ENCODE measurements at regions not wholly inside any gene's neighbourhood (a gene's known extent, or its start where the extent isn't known, plus 50 kb on each side); places are given as distances from the start of the nearest gene placed in this dataset.

GRCh38 chr21:25465263-25465662 is 142.0 kb downstream of the MRPL39 start:
- TF ChIP-seq RAD21 (IDR thresholded peaks at IDR 0.05; ENCODE audit: low read depth) (no peak), TCF12 (IDR thresholded peaks at IDR 0.05; ENCODE audit: low read depth) (no peak), USF1 (IDR thresholded peaks at IDR 0.05) (no peak), EP300 (IDR thresholded peaks at IDR 0.05; ENCODE audit: borderline replicate concordance) (no peak), FOXM1 (IDR thresholded peaks at IDR 0.05; ENCODE audit: borderline replicate concordance, low read depth) (no peak), REST (IDR thresholded peaks at IDR 0.05; ENCODE audit: low read depth) (no peak), EGR1 (IDR thresholded peaks at IDR 0.05) (no peak), CEBPB (IDR thresholded peaks at IDR 0.05) (no peak), YY1 (IDR thresholded peaks at IDR 0.05; ENCODE audit: low read depth) (no peak), TEAD4 (IDR thresholded peaks at IDR 0.05) (no peak), TAF1 (IDR thresholded peaks at IDR 0.05; ENCODE audit: low read depth) (no peak), ZBTB7A (IDR thresholded peaks at IDR 0.05; ENCODE audit: low read depth) (no peak), MAX (IDR thresholded peaks at IDR 0.05) (no peak), CREB1 (IDR thresholded peaks at IDR 0.05; ENCODE audit: low read depth) (no peak), NFIC (IDR thresholded peaks at IDR 0.05) (no peak)

GRCh38 chr21:25464275-25464674 is 143.0 kb downstream of the MRPL39 start:
- TF ChIP-seq USF1 (IDR thresholded peaks at IDR 0.05) (no peak), EGR1 (IDR thresholded peaks at IDR 0.05) (no peak), TCF12 (IDR thresholded peaks at IDR 0.05; ENCODE audit: low read depth) (no peak), TEAD4 (IDR thresholded peaks at IDR 0.05) (no peak), FOXM1 (IDR thresholded peaks at IDR 0.05; ENCODE audit: borderline replicate concordance, low read depth) (no peak), ZBTB7A (IDR thresholded peaks at IDR 0.05; ENCODE audit: low read depth) (no peak), CEBPB (IDR thresholded peaks at IDR 0.05) (no peak), CREB1 (IDR thresholded peaks at IDR 0.05; ENCODE audit: low read depth) (no peak), EP300 (IDR thresholded peaks at IDR 0.05; ENCODE audit: borderline replicate concordance) (no peak), TAF1 (IDR thresholded peaks at IDR 0.05; ENCODE audit: low read depth) (no peak), NFIC (IDR thresholded peaks at IDR 0.05) (no peak), MAX (IDR thresholded peaks at IDR 0.05) (no peak), YY1 (IDR thresholded peaks at IDR 0.05; ENCODE audit: low read depth) (no peak)

GRCh38 chr21:25462517-25462971 is 144.7 kb downstream of the MRPL39 start:
- TF ChIP-seq MAX (IDR thresholded peaks at IDR 0.05) (no peak), EP300 (IDR thresholded peaks at IDR 0.05; ENCODE audit: borderline replicate concordance) (no peak), REST (IDR thresholded peaks at IDR 0.05; ENCODE audit: low read depth) (no peak), EGR1 (IDR thresholded peaks at IDR 0.05) (no peak), CEBPB (IDR thresholded peaks at IDR 0.05) (no peak), CREB1 (IDR thresholded peaks at IDR 0.05; ENCODE audit: low read depth) (no peak), YY1 (IDR thresholded peaks at IDR 0.05; ENCODE audit: low read depth) (no peak), ZBTB7A (IDR thresholded peaks at IDR 0.05; ENCODE audit: low read depth) (no peak), TAF1 (IDR thresholded peaks at IDR 0.05; ENCODE audit: low read depth) (no peak), RAD21 (IDR thresholded peaks at IDR 0.05; ENCODE audit: low read depth) (no peak), NFIC (IDR thresholded peaks at IDR 0.05) (no peak), TEAD4 (IDR thresholded peaks at IDR 0.05) (no peak), TCF12 (IDR thresholded peaks at IDR 0.05; ENCODE audit: low read depth) (no peak), USF1 (IDR thresholded peaks at IDR 0.05) (no peak), FOXM1 (IDR thresholded peaks at IDR 0.05; ENCODE audit: borderline replicate concordance, low read depth) (no peak)

- TF ChIP-seq RAD21 (IDR thresholded peaks at IDR 0.05; ENCODE audit: low read depth), result no peak
- no peak for TF ChIP-seq YY1 (IDR thresholded peaks at IDR 0.05; ENCODE audit: low read depth)
- TF ChIP-seq ZBTB7A (IDR thresholded peaks at IDR 0.05; ENCODE audit: low read depth), result no peak
- TF ChIP-seq CEBPB (IDR thresholded peaks at IDR 0.05), result no peak
- no peak for TF ChIP-seq FOXM1 (IDR thresholded peaks at IDR 0.05; ENCODE audit: borderline replicate concordance, low read depth)
- TF ChIP-seq REST (IDR thresholded peaks at IDR 0.05; ENCODE audit: low read depth), result no peak
- no peak for TF ChIP-seq TEAD4 (IDR thresholded peaks at IDR 0.05)
- TF ChIP-seq EGR1 (IDR thresholded peaks at IDR 0.05), result no peak
- no peak for TF ChIP-seq USF1 (IDR thresholded peaks at IDR 0.05)
Measured at GRCh38 chr21:25461725-25462124, 145.6 kb downstream of the MRPL39 start.
